Astrocyte (in vitro differentiated cells and primary cell): ENCODE measurements at regions not wholly inside any gene's neighbourhood (a gene's known extent, or its start where the extent isn't known, plus 50 kb on each side); places are given as distances from the start of the nearest gene placed in this dataset.
A peak's percentile ranks its signal among the peaks of the same experiment; 100 is the strongest.

Source experiments
- DNase-seq: peaks from one replicate; pipeline ENCODE4 v3.0.0-alpha.2; 2010; ENCODE audit warnings: low read depth
- FAIRE-seq: peaks from 2 replicates; lab custom pipeline; 2011; peaks lifted over from hg19 to GRCh38; lab: Jason Lieb, UNC
- H2AFZ ChIP-seq: 2 replicates; pipeline ENCODE4 v1.6.0; 2012; ENCODE audit warnings: low read depth, low read length, inconsistent platforms
- H3K27ac ChIP-seq: 2 replicates; pipeline ENCODE4 v1.5.1; 2011; ENCODE audit warnings: low read depth, low read length, inconsistent platforms
- H3K27me3 ChIP-seq: 2 replicates; pipeline ENCODE4 v1.6.0; 2011; ENCODE audit warnings: low read length, inconsistent platforms; ENCODE audit not compliant: insufficient read depth
- H3K36me3 ChIP-seq: 2 replicates; pipeline ENCODE4 v1.5.1; 2011; ENCODE audit warnings: low read length, inconsistent platforms; ENCODE audit not compliant: insufficient read depth
- H3K4me1 ChIP-seq: 2 replicates; pipeline ENCODE4 v1.5.1; 2011; ENCODE audit warnings: low read length, inconsistent platforms; ENCODE audit not compliant: insufficient read depth
- H3K4me2 ChIP-seq: 2 replicates; pipeline ENCODE4 v1.6.0; 2012; ENCODE audit warnings: low read length, inconsistent platforms
- H3K4me3 ChIP-seq: 2 replicates; pipeline ENCODE4 v1.5.1; 2011; ENCODE audit warnings: low read depth, mild to moderate bottlenecking, low read length, inconsistent platforms; ENCODE audit not compliant: insufficient read depth
- H3K79me2 ChIP-seq: 2 replicates; pipeline ENCODE4 v1.6.0; 2012; ENCODE audit warnings: mild to moderate bottlenecking, low read length, inconsistent platforms; ENCODE audit not compliant: insufficient read depth
- H3K9ac ChIP-seq: 2 replicates; pipeline ENCODE4 v1.6.0; 2012; ENCODE audit warnings: mild to moderate bottlenecking, low read length, inconsistent platforms
- H3K9me3 ChIP-seq: 2 replicates; pipeline ENCODE4 v1.5.1; 2012; ENCODE audit warnings: low read depth, mild to moderate bottlenecking, low read length, inconsistent platforms; ENCODE audit not compliant: insufficient read depth
- H4K20me1 ChIP-seq: 2 replicates; pipeline ENCODE4 v1.6.0; 2012; ENCODE audit warnings: low read length, inconsistent platforms; ENCODE audit not compliant: insufficient read depth
- H3K27ac Mint-ChIP-seq: one replicate; pipeline ENCODE4 v1.8.0; 2021; ENCODE audit warnings: mild to moderate bottlenecking, mixed read lengths; ENCODE audit not compliant: unreplicated experiment
- H3K27me3 Mint-ChIP-seq: one replicate; pipeline ENCODE4 v1.8.0; 2021; ENCODE audit warnings: low read depth, mixed read lengths; ENCODE audit not compliant: unreplicated experiment
- H3K36me3 Mint-ChIP-seq: one replicate; pipeline ENCODE4 v1.8.0; 2021; ENCODE audit warnings: low read depth, mixed read lengths; ENCODE audit not compliant: unreplicated experiment
- H3K4me1 Mint-ChIP-seq: one replicate; pipeline ENCODE4 v1.8.0; 2021; ENCODE audit warnings: low read depth, mixed read lengths; ENCODE audit not compliant: unreplicated experiment
- H3K4me3 Mint-ChIP-seq: one replicate; pipeline ENCODE4 v1.8.0; 2021; ENCODE audit warnings: mild to moderate bottlenecking, moderate library complexity, mixed read lengths; ENCODE audit not compliant: unreplicated experiment
- H3K9me3 Mint-ChIP-seq: one replicate; pipeline ENCODE4 v1.8.0; 2021; ENCODE audit warnings: mild to moderate bottlenecking, mixed read lengths; ENCODE audit not compliant: unreplicated experiment
- EZH2 ChIP-seq: IDR thresholded peaks from 2 replicates; pipeline ENCODE4 v1.6.1; 2012; ENCODE audit warnings: mild to moderate bottlenecking, low read length, inconsistent platforms; ENCODE audit not compliant: insufficient read depth
- TF ChIP-seq, protein P1 (sequence below): IDR thresholded peaks from 2 replicates; pipeline ENCODE4 v1.5.1; 2011; ENCODE audit warnings: low read depth, mild to moderate bottlenecking, inconsistent platforms, low read length, moderate library complexity; ENCODE audit not compliant: insufficient read depth

DNA sequence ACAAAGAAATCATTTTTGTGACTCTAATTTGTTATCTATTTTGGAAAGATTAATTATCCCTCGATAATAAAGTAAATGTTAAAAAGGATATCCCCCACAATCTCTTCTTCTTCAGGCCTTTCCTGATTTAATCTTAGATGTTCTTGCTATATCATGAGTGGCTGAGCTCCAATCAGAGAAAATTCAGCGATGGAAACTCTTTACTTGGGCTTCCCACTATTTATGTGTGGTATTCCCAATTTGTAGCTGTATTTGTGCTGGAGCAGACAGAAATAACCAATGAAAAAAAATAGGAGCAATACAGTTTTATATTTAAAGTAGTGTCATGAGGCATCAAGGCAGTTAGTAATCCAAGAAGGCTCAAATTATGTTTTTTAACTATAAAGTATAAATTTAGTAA is 539.1 kb downstream of the PRKD1 start:
- FAIRE-seq = no peak

DNA sequence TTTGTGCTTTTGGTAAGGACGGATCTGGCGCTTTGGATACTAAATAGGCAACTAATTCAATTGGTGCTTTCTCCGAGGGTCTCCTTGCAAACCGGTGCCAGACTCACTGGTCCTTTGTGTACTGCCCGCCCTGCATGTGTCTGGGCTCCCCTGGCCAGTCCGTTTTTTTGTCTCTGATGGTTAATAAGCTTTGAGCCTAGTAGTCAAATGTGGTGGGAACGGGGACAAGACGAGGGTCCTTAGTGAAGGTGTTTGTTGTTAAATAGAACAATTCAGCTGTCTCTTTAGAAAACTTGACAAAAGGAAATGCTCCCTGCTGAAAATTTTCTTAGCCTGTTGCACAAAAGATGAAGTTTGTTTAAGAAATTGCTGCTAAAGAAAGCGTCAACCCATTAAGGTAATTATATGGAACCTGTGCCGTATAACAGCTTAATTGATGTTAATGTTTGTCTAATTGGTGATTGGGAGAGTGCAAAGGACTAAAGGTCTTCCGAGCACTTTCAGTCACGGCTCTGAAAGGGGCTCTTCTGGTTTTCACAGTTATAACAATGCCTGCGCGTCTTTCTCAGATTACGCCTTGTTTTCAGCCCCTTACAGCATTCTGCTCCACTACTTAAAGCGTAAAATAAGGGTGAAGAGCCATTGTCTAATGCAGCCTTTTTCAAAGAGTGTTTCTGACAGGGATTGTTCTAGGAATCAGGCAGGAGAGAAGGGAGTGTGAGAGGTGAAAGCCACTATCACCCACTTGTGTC is 537.4 kb downstream of the PRKD1 start:
- H3K27ac ChIP-seq = no peak overlapping the region
- peak overlapping the region; percentile 75 for H2AFZ ChIP-seq
- DNase-seq (no peak), FAIRE-seq (no peak)
- H3K4me1 ChIP-seq = no peaks in the 10 kb centered on the region
- H3K36me3 ChIP-seq = no peaks in the 10 kb centered on the region
- Mint-ChIP-seq H3K36me3 (no peaks in the 10 kb centered on the region), H3K4me1 (no peaks in the 10 kb centered on the region), H3K27ac (no peak overlapping the region), H3K27me3 (peaks cover 2% of the 10 kb centered on the region), H3K9me3 (no peaks in the 10 kb centered on the region), H3K4me3 (no peak overlapping the region)
- H3K4me3 ChIP-seq = peak overlapping the region; percentile 56
- no peaks in the 10 kb centered on the region for H3K27me3 ChIP-seq
- no peak for TF ChIP-seq EZH2
- TF ChIP-seq, protein P1, sequence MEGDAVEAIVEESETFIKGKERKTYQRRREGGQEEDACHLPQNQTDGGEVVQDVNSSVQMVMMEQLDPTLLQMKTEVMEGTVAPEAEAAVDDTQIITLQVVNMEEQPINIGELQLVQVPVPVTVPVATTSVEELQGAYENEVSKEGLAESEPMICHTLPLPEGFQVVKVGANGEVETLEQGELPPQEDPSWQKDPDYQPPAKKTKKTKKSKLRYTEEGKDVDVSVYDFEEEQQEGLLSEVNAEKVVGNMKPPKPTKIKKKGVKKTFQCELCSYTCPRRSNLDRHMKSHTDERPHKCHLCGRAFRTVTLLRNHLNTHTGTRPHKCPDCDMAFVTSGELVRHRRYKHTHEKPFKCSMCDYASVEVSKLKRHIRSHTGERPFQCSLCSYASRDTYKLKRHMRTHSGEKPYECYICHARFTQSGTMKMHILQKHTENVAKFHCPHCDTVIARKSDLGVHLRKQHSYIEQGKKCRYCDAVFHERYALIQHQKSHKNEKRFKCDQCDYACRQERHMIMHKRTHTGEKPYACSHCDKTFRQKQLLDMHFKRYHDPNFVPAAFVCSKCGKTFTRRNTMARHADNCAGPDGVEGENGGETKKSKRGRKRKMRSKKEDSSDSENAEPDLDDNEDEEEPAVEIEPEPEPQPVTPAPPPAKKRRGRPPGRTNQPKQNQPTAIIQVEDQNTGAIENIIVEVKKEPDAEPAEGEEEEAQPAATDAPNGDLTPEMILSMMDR = no peak
- H3K79me2 ChIP-seq = no peaks in the 10 kb centered on the region
- H3K9me3 ChIP-seq = no peaks in the 10 kb centered on the region
- peak overlapping the region; percentile 85 for H3K4me2 ChIP-seq
- no peaks in the 10 kb centered on the region for H4K20me1 ChIP-seq
- H3K9ac ChIP-seq = peak overlapping the region; percentile 42

More for the DNA sequence above, 539.1 kb downstream of the PRKD1 start:
- Mint-ChIP-seq H3K4me3 (no peak overlapping the region), H3K27me3 (peaks cover 2% of the 10 kb centered on the region), H3K36me3 (no peaks in the 10 kb centered on the region), H3K4me1 (no peaks in the 10 kb centered on the region), H3K9me3 (no peaks in the 10 kb centered on the region), H3K27ac (no peak overlapping the region)
- H3K4me3 ChIP-seq = no peak overlapping the region
- no peak overlapping the region for H3K9ac ChIP-seq
- H3K27me3 ChIP-seq = no peaks in the 10 kb centered on the region
- no peaks in the 10 kb centered on the region for H3K9me3 ChIP-seq
- H3K36me3 ChIP-seq = no peaks in the 10 kb centered on the region
- H3K27ac ChIP-seq = no peak overlapping the region
- no peaks in the 10 kb centered on the region for H4K20me1 ChIP-seq
- H3K4me2 ChIP-seq = no peak overlapping the region
- H3K79me2 ChIP-seq = no peaks in the 10 kb centered on the region
- TF ChIP-seq EZH2 = no peak
- TF ChIP-seq, protein P1 = no peak
- DNase-seq = no peak
- no peak overlapping the region for H2AFZ ChIP-seq
- H3K4me1 ChIP-seq = no peaks in the 10 kb centered on the region

DNA sequence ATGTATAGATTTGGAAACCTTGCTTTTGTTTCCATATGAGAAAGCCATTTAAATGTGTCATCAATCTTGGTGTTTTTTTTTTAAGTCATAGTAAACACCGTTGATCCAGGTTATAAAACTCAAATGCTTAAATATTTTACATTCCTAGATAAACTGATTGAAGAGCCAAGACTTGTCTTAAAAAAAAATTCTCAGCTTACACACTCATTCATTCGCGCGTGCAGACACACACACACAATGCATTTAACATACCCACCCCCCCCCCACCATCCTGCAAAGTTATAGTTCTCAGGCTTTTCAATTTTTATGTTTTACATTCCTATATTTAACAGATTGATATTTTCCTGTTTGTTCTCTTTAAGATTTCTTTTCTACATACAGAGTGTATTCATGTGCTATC is 536.4 kb downstream of the PRKD1 start:
- no peaks in the 10 kb centered on the region for H3K9me3 Mint-ChIP-seq
- H4K20me1 ChIP-seq = no peaks in the 10 kb centered on the region
- H3K27ac ChIP-seq = no peak overlapping the region
- no peak overlapping the region for H2AFZ ChIP-seq
- DNase-seq (no peak), FAIRE-seq (no peak)
- H3K27me3 Mint-ChIP-seq = peaks cover 2% of the 10 kb centered on the region
- no peak overlapping the region for H3K4me3 ChIP-seq
- no peak overlapping the region for H3K9ac ChIP-seq
- no peak overlapping the region for H3K4me2 ChIP-seq
- H3K4me1 ChIP-seq = no peaks in the 10 kb centered on the region
- H3K9me3 ChIP-seq = no peaks in the 10 kb centered on the region
- H3K36me3 ChIP-seq = no peaks in the 10 kb centered on the region
- H3K27ac Mint-ChIP-seq = no peak overlapping the region
- no peaks in the 10 kb centered on the region for H3K27me3 ChIP-seq
- H3K4me3 Mint-ChIP-seq = no peak overlapping the region
- no peaks in the 10 kb centered on the region for H3K36me3 Mint-ChIP-seq
- H3K79me2 ChIP-seq = no peaks in the 10 kb centered on the region
- no peaks in the 10 kb centered on the region for H3K4me1 Mint-ChIP-seq
- no peak for TF ChIP-seq EZH2
- TF ChIP-seq, protein P1 = no peak
